Sigmoid colon (tissue), 6 donors: ENCODE measurements at regions not wholly inside any gene's neighbourhood (a gene's known extent, or its start where the extent isn't known, plus 50 kb on each side); places are given as distances from the start of the nearest gene placed in this dataset.

Experiments
- DNase-seq: peaks from one replicate; pipeline ENCODE4 v3.0.0-alpha.2; 2019
- H3K27ac ChIP-seq, 4 donors: fragments of 200-600 bp; sonication (generic); one replicate each; pipeline ENCODE4 v1.5.1; 2016 to 2019; ENCODE audit warnings: mild to moderate bottlenecking in 1 of 4
- H3K27me3 ChIP-seq, 3 donors: fragments of 200-600 bp; sonication (generic); one replicate each; pipeline ENCODE4 v1.5.1; 2019; ENCODE audit warnings: mild to moderate bottlenecking in 1 of 3
- H3K36me3 ChIP-seq, 4 donors: fragments of 200-600 bp; sonication (generic); one replicate each; pipeline ENCODE4 v1.5.1; 2016 to 2019
- H3K4me1 ChIP-seq, 4 donors: fragments of 200-600 bp; sonication (generic); one replicate each; pipeline ENCODE4 v1.5.1; 2017 to 2019
- H3K4me3 ChIP-seq, 4 donors: fragments of 200-600 bp; sonication (generic); one replicate each; pipeline ENCODE4 v1.5.1; 2017 to 2019; ENCODE audit warnings: mild to moderate bottlenecking in 2 of 4, moderate library complexity in 1 of 4
- H3K9me3 ChIP-seq, 4 donors: fragments of 200-600 bp in 3 of 4; sonication (generic) in 3 of 4; one replicate each; pipeline versions ENCODE4 v1.5.1 to v1.6.1; 2013 to 2019
- CTCF ChIP-seq, 4 experiments: fragments of 450-650 bp in 3 of 4; fragments of 200-600 bp in 1 of 4; IDR thresholded peaks; one replicate each; pipeline ENCODE4 v1.5.1; 2016 to 2019; ENCODE audit warnings: antibody characterized with exemption in 4 of 4, mild to moderate bottlenecking in 3 of 4, moderate library complexity in 2 of 4
- EP300 ChIP-seq, 4 donors: sonication (generic); formaldehyde crosslinking; IDR thresholded peaks; one replicate each; pipeline ENCODE4 v1.6.1; 2017; ENCODE audit warnings: antibody characterized with exemption in 4 of 4
- POLR2A ChIP-seq, 2 donors: fragments of 450-650 bp; IDR thresholded peaks; one replicate each; pipeline ENCODE4 v1.6.1; 2016; ENCODE audit warnings: antibody characterized with exemption in 2 of 2, mild to moderate bottlenecking in 2 of 2, moderate library complexity in 2 of 2
- POLR2AphosphoS5 ChIP-seq, 4 donors: sonication (generic); formaldehyde crosslinking; IDR thresholded peaks; one replicate each; pipeline ENCODE4 v1.6.1; 2017; ENCODE audit warnings: antibody characterized with exemption in 4 of 4
- WGBS, 2 donors: extraction: QIAGEN DNeasy Blood & Tissue Kit; methylation state at CpG; one replicate each; pipeline ENCODE4 v1.1.7; 2013; 5-methylcytosine and 5-hydroxymethylcytosine counted together
- intact Hi-C: fragments of 100-400 bp; cut with DNase I; formaldehyde crosslinking; loops from one replicate; pipeline ENCODE4 v1.15.1; 2023
- donor health status: healthy with polysubstance abuse.
- donor health status: healthy.

GRCh38 chr10:16360001-16360400, 76.8 kb upstream of the PTER start:
- TF ChIP-seq POLR2A (IDR thresholded peaks at IDR 0.05): no peak
- no peak for DNase-seq
- Histone ChIP-seq H3K4me3 (no peak overlapping the region), H3K27ac (no peak overlapping the region), H3K27me3 (no peaks in the 10 kb centered on the region), H3K9me3 (no peaks in the 10 kb centered on the region), H3K36me3 (no peaks in the 10 kb centered on the region), H3K4me1 (no peaks in the 10 kb centered on the region)
- intact Hi-C loops: no loop called here
- WGBS, 2 donors: 82 to 84% methylated on average over 3 of the region's 3 CpGs

GRCh38 chr10:16360425-16360824, 76.4 kb upstream of the PTER start:
- H3K9me3 ChIP-seq: no peaks in the 10 kb centered on the region
- intact Hi-C loops: no loop called here
- H3K27ac ChIP-seq: no peak overlapping the region
- H3K4me1 ChIP-seq: no peaks in the 10 kb centered on the region
- H3K27me3 ChIP-seq: no peaks in the 10 kb centered on the region
- no peaks in the 10 kb centered on the region for H3K36me3 ChIP-seq
- TF ChIP-seq POLR2AphosphoS5 (IDR thresholded peaks at IDR 0.05) (no peak), CTCF (IDR thresholded peaks at IDR 0.05) (no peak), EP300 (IDR thresholded peaks at IDR 0.05) (no peak), POLR2A (IDR thresholded peaks at IDR 0.05) (no peak)
- DNase-seq: no peak
- H3K4me3 ChIP-seq: no peak overlapping the region

GRCh38 chr10:16361086-16361485, 75.7 kb upstream of the PTER start:
- no peak for TF ChIP-seq POLR2AphosphoS5 (IDR thresholded peaks at IDR 0.05)
- no peak for TF ChIP-seq CTCF (IDR thresholded peaks at IDR 0.05)
- no peak for TF ChIP-seq EP300 (IDR thresholded peaks at IDR 0.05)
- no peak for TF ChIP-seq POLR2A (IDR thresholded peaks at IDR 0.05)
- Histone ChIP-seq H3K27me3 (no peaks in the 10 kb centered on the region), H3K27ac (no peak overlapping the region), H3K36me3 (no peaks in the 10 kb centered on the region), H3K4me3 (no peak overlapping the region), H3K4me1 (no peaks in the 10 kb centered on the region), H3K9me3 (peaks cover 0 to 3% (median 0%) of the 10 kb centered on the region in 4 donors)
- 93% methylated on average over 3 of the region's 3 CpGs for WGBS, 2 donors
- DNase-seq: no peak
- intact Hi-C loops: no loop called here

- H3K9me3 ChIP-seq: peaks cover 0 to 6% (median 0%) of the 10 kb centered on the region in 4 donors
- intact Hi-C loops: no loop called here
- no peak for DNase-seq
- TF ChIP-seq POLR2A (IDR thresholded peaks at IDR 0.05) (no peak), CTCF (IDR thresholded peaks at IDR 0.05) (no peak), POLR2AphosphoS5 (IDR thresholded peaks at IDR 0.05) (no peak), EP300 (IDR thresholded peaks at IDR 0.05) (no peak)
- no peak overlapping the region for H3K4me3 ChIP-seq
- H3K36me3 ChIP-seq: no peaks in the 10 kb centered on the region
- no peak overlapping the region for H3K27ac ChIP-seq
- no peaks in the 10 kb centered on the region for H3K4me1 ChIP-seq
- 85 to 88% methylated on average over 8 of the region's 8 CpGs for WGBS, 2 donors
- no peaks in the 10 kb centered on the region for H3K27me3 ChIP-seq
These were observed 73.1 kb upstream of the PTER start for GRCh38 chr10:16363741-16364140.

- 53 to 74% methylated on average over 7 of the region's 7 CpGs for WGBS, 2 donors
- H3K27ac ChIP-seq: no peak overlapping the region
- peaks cover 0 to 6% (median 0%) of the 10 kb centered on the region in 4 donors for H3K9me3 ChIP-seq
- no peak for TF ChIP-seq CTCF (IDR thresholded peaks at IDR 0.05)
- no peak for TF ChIP-seq EP300 (IDR thresholded peaks at IDR 0.05)
- TF ChIP-seq POLR2AphosphoS5 (IDR thresholded peaks at IDR 0.05): no peak
- no peak for TF ChIP-seq POLR2A (IDR thresholded peaks at IDR 0.05)
- H3K4me3 ChIP-seq: no peak overlapping the region
- intact Hi-C loops: no loop called here
- H3K27me3 ChIP-seq: no peaks in the 10 kb centered on the region
- H3K36me3 ChIP-seq: no peaks in the 10 kb centered on the region
- H3K4me1 ChIP-seq: no peaks in the 10 kb centered on the region
- no peak for DNase-seq
These were observed 69.1 kb upstream of the PTER start for GRCh38 chr10:16367621-16368292.
